Hepatocyte (in vitro differentiated cells): ENCODE measurements at regions not wholly inside any gene's neighbourhood (a gene's known extent, or its start where the extent isn't known, plus 50 kb on each side); places are given as distances from the start of the nearest gene placed in this dataset.

Experiments used
- DNase-seq: peaks from one replicate; pipeline ENCODE4 v3.0.0-alpha.2; 2016; ENCODE audit warnings: low spot score
- H2AFZ ChIP-seq: fragments of 200-600 bp; sonication (generic); 2 replicates; pipeline ENCODE4 v1.6.0; 2016; ENCODE audit warnings: antibody characterized with exemption, mild to moderate bottlenecking
- H3K27ac ChIP-seq: fragments of 200-600 bp; sonication (generic); 2 replicates; pipeline ENCODE4 v1.5.1; 2016; ENCODE audit warnings: mild to moderate bottlenecking
- H3K27me3 ChIP-seq: fragments of 200-600 bp; sonication (generic); 2 replicates; pipeline ENCODE4 v1.6.1; 2016
- H3K36me3 ChIP-seq: fragments of 200-600 bp; sonication (generic); replicated peaks from 2 replicates; pipeline ENCODE4 v1.5.1; 2016; ENCODE audit warnings: low read depth; ENCODE audit not compliant: insufficient read depth
- H3K4me1 ChIP-seq: fragments of 200-600 bp; sonication (generic); 2 replicates; pipeline ENCODE4 v1.5.1; 2016; ENCODE audit warnings: mild to moderate bottlenecking, moderate library complexity; ENCODE audit not compliant: insufficient read depth
- H3K4me2 ChIP-seq: fragments of 200-600 bp; sonication (generic); 2 replicates; pipeline ENCODE4 v1.6.0; 2016
- H3K4me3 ChIP-seq: fragments of 200-600 bp; sonication (generic); 2 replicates; pipeline ENCODE4 v1.5.1; 2016; ENCODE audit warnings: mild to moderate bottlenecking
- H3K79me2 ChIP-seq: fragments of 200-600 bp; sonication (generic); 2 replicates; pipeline ENCODE4 v1.6.0; 2017; ENCODE audit warnings: mild to moderate bottlenecking
- H3K9me2 ChIP-seq: fragments of 200-600 bp; sonication (generic); replicated peaks from 2 replicates; pipeline ENCODE4 v1.6.0; 2017; ENCODE audit warnings: mild to moderate bottlenecking; ENCODE audit not compliant: insufficient read depth
- H3K9me3 ChIP-seq: fragments of 200-600 bp; sonication (generic); 2 replicates; pipeline ENCODE4 v1.5.1; 2016; ENCODE audit warnings: low read depth, mild to moderate bottlenecking
- H4K20me1 ChIP-seq: fragments of 200-600 bp; sonication (generic); 2 replicates; pipeline ENCODE4 v1.6.0; 2016; ENCODE audit warnings: mild to moderate bottlenecking; ENCODE audit not compliant: insufficient read depth, poor library complexity, severe bottlenecking
- EZH2 ChIP-seq: fragments of 200-600 bp; sonication (generic); IDR thresholded peaks from 2 replicates; pipeline ENCODE4 v1.6.1; 2016; ENCODE audit warnings: antibody characterized with exemption, mild to moderate bottlenecking, borderline replicate concordance
- EZH2phosphoT487 ChIP-seq: fragments of 200-600 bp; sonication (generic); IDR thresholded peaks from one replicate; pipeline ENCODE4 v1.6.1; 2018; ENCODE audit warnings: antibody characterized with exemption, mild to moderate bottlenecking, low read depth, moderate library complexity; ENCODE audit not compliant: unreplicated experiment, severe bottlenecking
- WGBS: methylation state at CpG from one replicate; pipeline ENCODE4 v1.1.6; 2016; ENCODE audit warnings: low lambda C conversion rate; ENCODE audit errors: missing lambda C conversion rate; 5-methylcytosine and 5-hydroxymethylcytosine counted together
- TF ChIP-seq, protein P1 (sequence below): fragments of 200-600 bp; sonication (generic); IDR thresholded peaks from 2 replicates; pipeline ENCODE4 v1.5.1; 2016; ENCODE audit warnings: antibody characterized with exemption, mild to moderate bottlenecking; ENCODE audit not compliant: poor library complexity

DNA sequence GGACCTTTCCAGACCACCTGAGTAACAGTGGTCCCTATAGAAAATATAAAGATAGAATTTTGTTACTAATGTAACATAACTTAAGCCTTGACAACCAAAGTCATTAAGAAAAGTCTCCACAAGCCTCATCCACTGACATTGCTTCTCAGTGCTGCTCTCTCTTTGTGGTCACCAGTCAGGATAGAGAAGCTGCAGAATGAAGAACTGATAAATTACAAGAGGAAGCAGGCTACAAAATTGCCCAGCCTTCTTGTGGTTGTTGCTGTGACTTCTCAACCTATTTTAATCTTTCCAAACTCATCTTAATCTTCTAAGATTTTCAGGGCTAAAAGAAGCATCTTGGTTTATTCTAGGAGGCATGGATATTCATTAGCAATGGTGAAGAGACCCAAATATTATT, 343.8 kb downstream of the MZT1 start:
- no peaks in the 10 kb centered on the region for H3K9me2 ChIP-seq
- H3K4me2 ChIP-seq = no peak overlapping the region
- H3K9me3 ChIP-seq = no peaks in the 10 kb centered on the region
- H3K36me3 ChIP-seq = no peaks in the 10 kb centered on the region
- no peak for TF ChIP-seq EZH2
- TF ChIP-seq, protein P1, sequence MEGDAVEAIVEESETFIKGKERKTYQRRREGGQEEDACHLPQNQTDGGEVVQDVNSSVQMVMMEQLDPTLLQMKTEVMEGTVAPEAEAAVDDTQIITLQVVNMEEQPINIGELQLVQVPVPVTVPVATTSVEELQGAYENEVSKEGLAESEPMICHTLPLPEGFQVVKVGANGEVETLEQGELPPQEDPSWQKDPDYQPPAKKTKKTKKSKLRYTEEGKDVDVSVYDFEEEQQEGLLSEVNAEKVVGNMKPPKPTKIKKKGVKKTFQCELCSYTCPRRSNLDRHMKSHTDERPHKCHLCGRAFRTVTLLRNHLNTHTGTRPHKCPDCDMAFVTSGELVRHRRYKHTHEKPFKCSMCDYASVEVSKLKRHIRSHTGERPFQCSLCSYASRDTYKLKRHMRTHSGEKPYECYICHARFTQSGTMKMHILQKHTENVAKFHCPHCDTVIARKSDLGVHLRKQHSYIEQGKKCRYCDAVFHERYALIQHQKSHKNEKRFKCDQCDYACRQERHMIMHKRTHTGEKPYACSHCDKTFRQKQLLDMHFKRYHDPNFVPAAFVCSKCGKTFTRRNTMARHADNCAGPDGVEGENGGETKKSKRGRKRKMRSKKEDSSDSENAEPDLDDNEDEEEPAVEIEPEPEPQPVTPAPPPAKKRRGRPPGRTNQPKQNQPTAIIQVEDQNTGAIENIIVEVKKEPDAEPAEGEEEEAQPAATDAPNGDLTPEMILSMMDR = no peak
- no peak for TF ChIP-seq EZH2phosphoT487
- no peak overlapping the region for H2AFZ ChIP-seq
- H3K79me2 ChIP-seq = no peaks in the 10 kb centered on the region
- H3K27me3 ChIP-seq = no peaks in the 10 kb centered on the region
- no peak overlapping the region for H3K4me3 ChIP-seq
- H4K20me1 ChIP-seq = no peaks in the 10 kb centered on the region
- H3K4me1 ChIP-seq = no peaks in the 10 kb centered on the region
- H3K27ac ChIP-seq = no peak overlapping the region
- DNase-seq = no peak

DNA sequence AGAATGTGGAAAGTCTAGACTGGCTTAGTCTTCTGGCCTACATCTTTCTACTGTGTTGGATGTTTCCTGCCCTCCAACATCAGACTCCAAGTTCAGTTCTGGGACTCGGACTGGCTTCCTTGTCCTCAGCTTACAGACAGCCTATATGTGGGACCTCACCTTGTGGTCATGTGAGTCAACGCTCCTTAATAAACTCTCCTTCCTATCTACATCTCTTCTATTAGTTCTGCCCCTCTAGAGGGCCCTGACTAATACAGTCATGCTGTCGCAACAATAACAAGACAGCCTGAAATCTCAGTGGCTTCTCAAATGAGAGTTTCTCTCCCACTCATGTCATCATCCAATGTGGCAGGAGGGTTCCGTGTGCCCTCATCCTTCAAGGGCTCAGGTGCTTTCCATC, 347.8 kb downstream of the MZT1 start:
- Histone ChIP-seq H3K4me1 (no peaks in the 10 kb centered on the region), H3K9me2 (no peaks in the 10 kb centered on the region), H3K27ac (no peak overlapping the region), H4K20me1 (no peaks in the 10 kb centered on the region), H3K4me3 (no peak overlapping the region), H3K27me3 (no peaks in the 10 kb centered on the region), H3K4me2 (no peak overlapping the region), H3K9me3 (no peaks in the 10 kb centered on the region), H3K79me2 (no peaks in the 10 kb centered on the region), H2AFZ (no peak overlapping the region), H3K36me3 (no peaks in the 10 kb centered on the region)
- TF ChIP-seq EZH2phosphoT487 (no peak), EZH2 (no peak)
- TF ChIP-seq, protein P1 = no peak
- 93% methylated on average over 4 of the region's 4 CpGs for WGBS
- DNase-seq = no peak

DNA sequence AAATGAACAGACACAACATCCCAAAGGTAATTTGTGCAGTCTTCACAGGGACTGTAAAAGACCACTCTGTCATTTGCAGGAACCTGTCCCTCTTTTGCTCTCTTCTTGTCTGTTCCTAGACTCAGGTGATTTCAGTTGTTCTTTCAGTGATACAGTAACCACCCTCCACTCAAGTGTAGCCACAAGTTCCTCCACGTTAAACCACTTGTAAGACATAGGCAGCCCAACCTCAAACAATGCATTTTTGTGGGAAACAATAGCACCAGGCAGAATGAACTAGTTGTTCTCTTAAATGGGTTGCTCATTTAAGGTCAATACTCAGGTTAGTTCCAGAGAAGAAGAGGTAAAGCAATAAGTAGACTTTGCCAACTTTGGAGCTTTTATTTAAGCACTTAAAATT, 359.4 kb downstream of the MZT1 start:
- H3K36me3 ChIP-seq = no peaks in the 10 kb centered on the region
- H2AFZ ChIP-seq = no peak overlapping the region
- H3K27me3 ChIP-seq = peaks cover 2% of the 10 kb centered on the region
- no peaks in the 10 kb centered on the region for H3K9me2 ChIP-seq
- H3K9me3 ChIP-seq = no peaks in the 10 kb centered on the region
- no peaks in the 10 kb centered on the region for H3K79me2 ChIP-seq
- TF ChIP-seq EZH2phosphoT487 (no peak), EZH2 (no peak)
- TF ChIP-seq, protein P1 = no peak
- no peak overlapping the region for H3K4me3 ChIP-seq
- no peaks in the 10 kb centered on the region for H3K4me1 ChIP-seq
- 64% methylated on average over 1 of the region's 1 CpG for WGBS
- H4K20me1 ChIP-seq = no peaks in the 10 kb centered on the region
- no peak overlapping the region for H3K4me2 ChIP-seq
- no peak for DNase-seq
- no peak overlapping the region for H3K27ac ChIP-seq

DNA sequence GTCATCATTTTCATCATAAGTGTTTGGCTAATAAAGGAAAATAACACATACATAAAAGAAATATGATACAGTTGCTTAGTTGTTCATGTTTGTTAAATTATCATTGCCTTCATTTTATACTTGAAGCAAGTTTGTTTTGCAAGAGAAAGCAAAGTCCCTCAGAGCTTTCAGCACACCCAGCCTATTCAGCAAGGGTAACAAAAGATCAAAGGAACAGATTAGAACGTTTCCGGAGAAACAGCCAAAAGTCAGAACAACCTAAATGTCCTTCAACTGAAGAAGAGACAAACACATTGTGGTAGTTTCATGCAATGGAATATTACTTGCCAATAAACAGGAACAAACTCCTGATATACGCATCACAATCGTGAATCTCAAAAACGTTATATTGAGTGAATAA, 380.7 kb downstream of the MZT1 start:
- no peak overlapping the region for H3K27ac ChIP-seq
- no peaks in the 10 kb centered on the region for H3K4me1 ChIP-seq
- H3K79me2 ChIP-seq = no peaks in the 10 kb centered on the region
- WGBS = 73% methylated on average over 5 of the region's 5 CpGs
- no peaks in the 10 kb centered on the region for H3K36me3 ChIP-seq
- H3K9me3 ChIP-seq = no peaks in the 10 kb centered on the region
- no peaks in the 10 kb centered on the region for H3K9me2 ChIP-seq
- H3K27me3 ChIP-seq = no peaks in the 10 kb centered on the region
- no peaks in the 10 kb centered on the region for H4K20me1 ChIP-seq
- no peak for DNase-seq
- H3K4me2 ChIP-seq = no peak overlapping the region
- no peak overlapping the region for H2AFZ ChIP-seq
- no peak for TF ChIP-seq EZH2
- no peak for TF ChIP-seq EZH2phosphoT487
- TF ChIP-seq, protein P1 = no peak
- H3K4me3 ChIP-seq = no peak overlapping the region
